CD4-positive, alpha-beta memory T cell (primary cell): ENCODE measurements at regions not wholly inside any gene's neighbourhood (a gene's known extent, or its start where the extent isn't known, plus 50 kb on each side); places are given as distances from the start of the nearest gene placed in this dataset.

Experiments used
- CTCF ChIA-PET: fragments of 350-600 bp; sonication (Branson Sonifier 250); formaldehyde crosslinking; loops from one replicate; lab custom pipeline; 2021; ENCODE audit warnings: inconsistent platforms; ENCODE audit not compliant: partially characterized antibody; lab: Charles Lee
- POLR2A ChIA-PET: fragments of 350-600 bp; sonication (Branson Sonifier 250); formaldehyde crosslinking; loops from one replicate; lab custom pipeline; 2021; ENCODE audit not compliant: partially characterized antibody; lab: Charles Lee
- DNase-seq, 5 donors: peaks; one replicate each; pipeline versions ENCODE4 v3.0.0 to v3.0.0-alpha.2; 2020 to 2022; ENCODE audit warnings: mixed read lengths in 1 of 5
- H3K27ac ChIP-seq: one replicate; pipeline ENCODE4 v1.7.0; 2013; ENCODE audit warnings: low read depth, low read length
- H3K27me3 ChIP-seq: 2 replicates; pipeline ENCODE4 v1.7.0; 2013; ENCODE audit warnings: mild to moderate bottlenecking, low read length, moderate library complexity; ENCODE audit not compliant: insufficient read depth
- H3K36me3 ChIP-seq: 2 replicates; pipeline ENCODE4 v1.7.0; 2013; ENCODE audit warnings: mild to moderate bottlenecking, low read length, moderate library complexity; ENCODE audit not compliant: insufficient read depth
- H3K4me1 ChIP-seq: 2 replicates; pipeline ENCODE4 v1.7.0; 2013; ENCODE audit warnings: mild to moderate bottlenecking, low read length, moderate library complexity; ENCODE audit not compliant: insufficient read depth
- H3K4me3 ChIP-seq, 2 donors: one replicate each; pipeline ENCODE4 v1.7.0; 2013; ENCODE audit warnings: low read length in 2 of 2, mild to moderate bottlenecking in 1 of 2
- H3K9me3 ChIP-seq, 2 donors: one replicate each; pipeline ENCODE4 v1.7.0; 2013; ENCODE audit warnings: low read length in 2 of 2, control low read depth in 1 of 2; ENCODE audit not compliant: control insufficient read depth in 1 of 2
- H3K27ac Mint-ChIP-seq, 7 donors: one replicate each; pipeline ENCODE4 v1.8.0; 2020 to 2021; ENCODE audit warnings: mixed read lengths in 7 of 7, mild to moderate bottlenecking in 6 of 7, inconsistent platforms in 3 of 7, moderate library complexity in 3 of 7
- H3K27me3 Mint-ChIP-seq, 2 donors: one replicate each; pipeline ENCODE4 v1.8.0; 2020 to 2021; ENCODE audit warnings: mixed read lengths in 2 of 2
- H3K36me3 Mint-ChIP-seq, 2 donors: one replicate each; pipeline ENCODE4 v1.8.0; 2020 to 2021; ENCODE audit warnings: mixed read lengths in 2 of 2, inconsistent platforms in 1 of 2, mild to moderate bottlenecking in 1 of 2
- H3K4me1 Mint-ChIP-seq, 4 donors: one replicate each; pipeline ENCODE4 v1.8.0; 2020 to 2021; ENCODE audit warnings: mixed read lengths in 4 of 4, mild to moderate bottlenecking in 1 of 4
- H3K4me3 Mint-ChIP-seq, 8 donors: one replicate each; pipeline ENCODE4 v1.8.0; 2020 to 2021; ENCODE audit warnings: mixed read lengths in 8 of 8, mild to moderate bottlenecking in 7 of 8, moderate library complexity in 6 of 8, inconsistent platforms in 3 of 8
- H3K9me3 Mint-ChIP-seq, 8 donors: one replicate each; pipeline ENCODE4 v1.8.0; 2020 to 2021; ENCODE audit warnings: mixed read lengths in 8 of 8, mild to moderate bottlenecking in 5 of 8, inconsistent platforms in 3 of 8, moderate library complexity in 1 of 8
- intact Hi-C: fragments of 100-400 bp; cut with micrococcal nuclease; formaldehyde crosslinking; loops from one replicate; pipeline ENCODE4 v1.15.1; 2023

DNA sequence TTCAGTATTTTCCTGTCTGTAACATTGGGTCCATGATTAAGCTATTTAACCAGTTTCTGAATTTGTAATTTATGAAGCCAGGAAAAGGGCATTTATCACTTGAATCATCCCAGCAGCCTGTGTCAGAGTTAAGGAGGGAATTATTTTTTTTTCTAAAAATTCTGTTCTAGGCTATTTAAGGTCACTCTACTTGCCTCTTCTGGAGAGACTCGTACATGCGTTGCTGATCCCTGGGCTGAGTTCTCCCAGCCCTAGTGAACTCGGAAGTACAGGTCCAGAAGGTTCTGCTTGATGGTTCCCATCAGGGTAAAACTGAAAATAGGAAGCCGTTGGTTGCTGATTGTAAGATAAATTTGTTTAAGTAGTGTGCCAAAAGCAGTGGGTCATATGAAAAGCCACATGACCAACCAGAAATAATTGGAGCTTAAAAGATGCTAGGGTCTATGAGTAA lies 90.7 kb downstream of the GPR88 start:
- H3K36me3 ChIP-seq = no peaks in the 10 kb centered on the region
- H3K4me3 Mint-ChIP-seq = no peak overlapping the region
- H3K9me3 Mint-ChIP-seq = peaks cover 0 to 3% (median 0%) of the 10 kb centered on the region in 8 donors
- H3K9me3 ChIP-seq = no peaks in the 10 kb centered on the region
- intact Hi-C loops = no loop called here
- ChIA-PET POLR2A (no interaction called here), CTCF (no interaction called here)
- H3K27ac Mint-ChIP-seq = no peak overlapping the region
- no peaks in the 10 kb centered on the region for H3K27me3 ChIP-seq
- no peak for DNase-seq
- peaks cover 0 to 6% of the 10 kb centered on the region in 2 donors for H3K27me3 Mint-ChIP-seq
- no peak overlapping the region for H3K4me3 ChIP-seq
- no peaks in the 10 kb centered on the region for H3K36me3 Mint-ChIP-seq
- H3K4me1 ChIP-seq = no peaks in the 10 kb centered on the region
- H3K4me1 Mint-ChIP-seq = peaks cover 0 to 5% (median 1%) of the 10 kb centered on the region in 4 donors
- no peak overlapping the region for H3K27ac ChIP-seq

GRCh38 chr1:100629391-100629790 lies 90.2 kb upstream of the VCAM1 start:
- POLR2A ChIA-PET = no interaction called here
- Mint-ChIP-seq H3K27ac (no peak overlapping the region), H3K9me3 (peaks cover 0 to 3% (median 0%) of the 10 kb centered on the region in 8 donors), H3K4me3 (no peak overlapping the region), H3K36me3 (no peaks in the 10 kb centered on the region), H3K4me1 (peaks cover 0 to 5% (median 1%) of the 10 kb centered on the region in 4 donors), H3K27me3 (peaks cover 0 to 6% of the 10 kb centered on the region in 2 donors)
- no peaks in the 10 kb centered on the region for H3K36me3 ChIP-seq
- no peak for DNase-seq
- H3K27ac ChIP-seq = no peak overlapping the region
- no peaks in the 10 kb centered on the region for H3K4me1 ChIP-seq
- H3K9me3 ChIP-seq = no peaks in the 10 kb centered on the region
- CTCF ChIA-PET = no interaction called here
- no peak overlapping the region for H3K4me3 ChIP-seq
- intact Hi-C loops = no loop called here
- H3K27me3 ChIP-seq = no peaks in the 10 kb centered on the region

- Mint-ChIP-seq H3K9me3 (peaks cover 0 to 5% (median 0%) of the 10 kb centered on the region in 8 donors), H3K27ac (peak overlapping the region in 1 of 7 donors; percentile 4), H3K36me3 (peaks cover 0 to 3% of the 10 kb centered on the region in 2 donors), H3K27me3 (peaks cover under 1 to 7% of the 10 kb centered on the region in 2 donors), H3K4me3 (no peak overlapping the region), H3K4me1 (peaks cover 0 to 5% (median 1%) of the 10 kb centered on the region in 4 donors)
- H3K27me3 ChIP-seq = no peaks in the 10 kb centered on the region
- H3K9me3 ChIP-seq = no peaks in the 10 kb centered on the region
- DNase-seq = no peak
- CTCF ChIA-PET = no interaction called here
- intact Hi-C loops = no loop called here
- no peaks in the 10 kb centered on the region for H3K4me1 ChIP-seq
- no peaks in the 10 kb centered on the region for H3K36me3 ChIP-seq
- H3K27ac ChIP-seq = no peak overlapping the region
- H3K4me3 ChIP-seq = no peak overlapping the region
- POLR2A ChIA-PET = no interaction called here
Measured at GRCh38 chr1:100631015-100631551, 88.5 kb upstream of the VCAM1 start.

GRCh38 chr1:100642826-100643225 lies 76.7 kb upstream of the VCAM1 start:
- Mint-ChIP-seq H3K36me3 (no peaks in the 10 kb centered on the region), H3K4me1 (no peaks in the 10 kb centered on the region), H3K27ac (no peak overlapping the region), H3K9me3 (peaks cover 0 to 18% (median 3%) of the 10 kb centered on the region in 8 donors), H3K4me3 (no peak overlapping the region), H3K27me3 (peaks cover 11 to 12% of the 10 kb centered on the region in 2 donors)
- no peaks in the 10 kb centered on the region for H3K36me3 ChIP-seq
- H3K27me3 ChIP-seq = no peaks in the 10 kb centered on the region
- no peaks in the 10 kb centered on the region for H3K4me1 ChIP-seq
- POLR2A ChIA-PET = no interaction called here
- CTCF ChIA-PET = no interaction called here
- intact Hi-C loops = no loop called here
- DNase-seq = no peak
- no peak overlapping the region for H3K4me3 ChIP-seq
- no peak overlapping the region for H3K27ac ChIP-seq
- H3K9me3 ChIP-seq = no peaks in the 10 kb centered on the region

DNA sequence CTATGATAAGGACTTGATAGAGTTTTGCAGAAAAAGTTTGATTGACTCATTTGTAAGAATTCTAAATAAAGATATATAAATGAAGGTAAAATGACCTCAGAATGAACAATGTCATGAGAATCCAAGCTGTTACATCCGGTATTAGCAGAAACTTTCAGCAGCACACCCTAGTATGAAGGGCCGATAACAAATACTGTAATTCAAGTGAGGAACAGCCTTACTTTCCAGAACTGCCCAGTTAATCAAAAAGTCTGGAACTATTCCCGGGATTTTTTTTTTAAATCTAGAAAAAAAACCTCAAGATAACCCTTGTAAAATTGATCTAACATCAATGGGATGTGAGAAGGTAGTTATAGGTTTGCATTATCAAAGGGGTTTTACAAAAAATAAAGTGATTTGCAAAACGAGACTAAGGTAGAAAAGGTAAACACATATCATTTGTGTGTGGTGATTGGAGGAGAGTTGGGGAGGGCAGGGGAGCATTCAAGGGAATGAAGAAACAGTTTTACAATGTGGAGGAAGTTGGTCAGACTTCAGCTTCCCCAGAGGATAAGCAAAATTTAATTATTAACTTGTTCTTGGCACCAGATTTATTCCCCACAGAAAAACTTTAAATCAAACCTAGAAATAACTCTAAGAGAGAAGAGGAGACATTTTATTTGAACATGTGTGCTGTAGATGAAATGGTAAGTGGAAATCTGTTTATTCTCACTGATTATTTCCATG lies 75.9 kb upstream of the VCAM1 start:
- POLR2A ChIA-PET = no interaction called here
- Mint-ChIP-seq H3K4me1 (no peaks in the 10 kb centered on the region), H3K4me3 (no peak overlapping the region), H3K36me3 (no peaks in the 10 kb centered on the region), H3K27me3 (peaks cover 11 to 13% of the 10 kb centered on the region in 2 donors), H3K27ac (no peak overlapping the region), H3K9me3 (peaks cover 0 to 23% (median 10%) of the 10 kb centered on the region in 8 donors)
- Histone ChIP-seq H3K27me3 (no peaks in the 10 kb centered on the region), H3K4me3 (no peak overlapping the region), H3K36me3 (no peaks in the 10 kb centered on the region), H3K4me1 (no peaks in the 10 kb centered on the region), H3K9me3 (no peaks in the 10 kb centered on the region), H3K27ac (no peak overlapping the region)
- CTCF ChIA-PET = no interaction called here
- no peak for DNase-seq
- intact Hi-C loops = no loop called here

- Mint-ChIP-seq H3K36me3 (no peaks in the 10 kb centered on the region), H3K9me3 (peaks cover 4 to 35% (median 25%) of the 10 kb centered on the region in 8 donors), H3K4me1 (no peaks in the 10 kb centered on the region), H3K27me3 (peaks cover 7 to 16% of the 10 kb centered on the region in 2 donors), H3K4me3 (no peak overlapping the region), H3K27ac (no peak overlapping the region)
- intact Hi-C loops = no loop called here
- no peaks in the 10 kb centered on the region for H3K4me1 ChIP-seq
- no peak overlapping the region for H3K27ac ChIP-seq
- no peak for DNase-seq
- POLR2A ChIA-PET = no interaction called here
- no peaks in the 10 kb centered on the region for H3K27me3 ChIP-seq
- H3K9me3 ChIP-seq = no peaks in the 10 kb centered on the region
- no peaks in the 10 kb centered on the region for H3K36me3 ChIP-seq
- CTCF ChIA-PET = no interaction called here
- H3K4me3 ChIP-seq = no peak overlapping the region
Measured at GRCh38 chr1:100646001-100646400, 73.5 kb upstream of the VCAM1 start.

- peaks cover 4 to 32% (median 23%) of the 10 kb centered on the region in 8 donors for H3K9me3 Mint-ChIP-seq
- no peaks in the 10 kb centered on the region for H3K27me3 ChIP-seq
- no peaks in the 10 kb centered on the region for H3K4me1 ChIP-seq
- H3K4me3 ChIP-seq = no peak overlapping the region
- no peak overlapping the region for H3K4me3 Mint-ChIP-seq
- DNase-seq = no peak
- H3K27ac Mint-ChIP-seq = no peak overlapping the region
- H3K4me1 Mint-ChIP-seq = no peaks in the 10 kb centered on the region
- H3K27me3 Mint-ChIP-seq = peaks cover 4 to 16% of the 10 kb centered on the region in 2 donors
- H3K27ac ChIP-seq = no peak overlapping the region
- ChIA-PET CTCF (interaction anchor here (1.6 kb wide), 1 partner anchor 9 kb away, joined by 4 read pairs; no protein-coding TSS in a partner anchor), POLR2A (no interaction called here)
- no peaks in the 10 kb centered on the region for H3K36me3 ChIP-seq
- intact Hi-C loops = no loop called here
- H3K36me3 Mint-ChIP-seq = no peaks in the 10 kb centered on the region
- H3K9me3 ChIP-seq = no peaks in the 10 kb centered on the region
Measured at GRCh38 chr1:100649146-100649545, 70.4 kb upstream of the VCAM1 start.
